HG03175 (cell line): ENCODE measurements at regions not wholly inside any gene's neighbourhood (a gene's known extent, or its start where the extent isn't known, plus 50 kb on each side); places are given as distances from the start of the nearest gene placed in this dataset.

Experiments
- ATAC-seq: cut with Tn5 transposase; IDR thresholded peaks from one replicate; pipeline ENCODE4 v1.9.1; 2021; ENCODE audit warnings: mild to moderate bottlenecking, moderate library complexity; ENCODE audit not compliant: unreplicated experiment

DNA sequence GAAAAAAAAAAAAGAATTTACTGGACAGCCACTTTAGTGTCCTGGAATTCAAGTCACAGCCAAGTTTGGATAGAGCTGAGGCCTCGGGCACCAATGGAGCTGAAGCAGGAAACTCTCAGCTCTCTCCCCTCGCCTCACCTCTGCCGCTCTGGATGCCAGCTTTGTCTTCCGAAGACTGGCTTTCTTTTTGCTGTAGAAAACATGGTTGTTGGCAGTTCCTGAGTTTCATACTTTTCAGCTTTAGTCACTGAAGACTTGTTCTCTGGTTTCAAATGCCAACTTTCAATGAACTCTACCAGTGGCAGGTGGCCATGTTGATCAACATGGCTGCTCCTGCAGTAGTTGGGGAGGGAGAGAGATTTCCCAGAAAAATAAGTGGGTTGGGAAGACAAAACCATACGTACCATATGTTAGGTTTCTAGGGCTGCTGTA is 142.2 kb downstream of the SNX18 start:
- ATAC-seq: no peak

DNA sequence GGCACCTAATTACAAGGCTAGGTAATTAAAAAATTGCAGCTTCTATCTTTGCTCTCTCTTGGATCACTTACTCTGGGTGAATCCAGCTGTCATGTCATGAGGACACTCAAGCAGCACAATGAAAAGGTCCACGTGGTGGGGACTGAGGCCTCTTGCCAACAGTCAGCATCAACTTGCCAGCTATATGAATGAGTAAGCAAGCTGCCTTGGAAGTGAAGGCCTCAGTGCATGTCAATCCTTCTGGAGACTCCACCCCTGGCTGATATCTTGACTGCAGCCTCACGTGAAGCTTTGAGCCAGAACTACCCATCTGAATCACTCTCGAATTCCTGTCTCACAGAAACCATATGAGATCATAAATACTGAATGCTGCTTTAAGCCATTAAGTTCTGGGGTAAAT is 140.5 kb downstream of the SNX18 start:
- ATAC-seq: no peak

DNA sequence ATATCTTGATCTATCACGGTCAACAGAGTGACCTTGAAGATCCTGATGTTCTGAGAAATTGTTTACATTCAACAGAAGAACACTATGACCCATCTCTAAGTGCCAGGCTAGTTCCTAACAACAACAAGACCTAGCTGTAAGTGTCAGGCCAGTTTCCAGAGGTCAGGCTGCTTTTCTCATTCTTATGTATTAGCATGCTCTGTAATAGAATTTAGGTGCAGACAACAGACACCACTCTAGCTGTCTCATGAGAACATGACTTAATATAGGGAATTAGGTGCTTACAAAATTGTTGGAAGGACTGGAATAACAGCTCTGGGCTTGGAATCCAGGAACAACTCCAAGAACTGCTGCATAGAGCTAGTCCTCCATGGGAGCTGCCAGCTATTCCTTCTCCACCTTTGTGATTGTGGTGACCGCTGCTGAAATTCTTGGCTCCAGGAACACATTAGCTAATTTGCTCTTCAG is 138.7 kb downstream of the SNX18 start:
- no peak for ATAC-seq

DNA sequence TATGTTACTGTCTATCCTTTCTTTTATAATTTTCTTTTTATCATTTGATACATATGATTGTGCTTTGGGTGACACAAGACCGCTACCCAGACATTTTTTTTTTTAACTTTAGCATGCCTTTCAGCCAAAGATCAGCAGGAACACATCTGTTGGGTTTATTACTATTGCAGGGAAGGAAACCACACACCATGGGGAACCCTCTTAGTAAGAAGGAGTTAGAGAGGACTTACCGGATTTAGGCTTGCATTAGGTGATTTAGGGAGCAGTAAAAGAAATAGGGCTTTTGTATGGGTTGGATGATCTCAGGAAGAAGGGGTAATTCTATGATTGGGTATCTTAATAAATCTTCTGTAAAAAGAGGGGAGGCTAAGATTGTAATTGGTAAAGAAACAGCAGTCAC is 138.2 kb downstream of the SNX18 start:
- no peak for ATAC-seq

DNA sequence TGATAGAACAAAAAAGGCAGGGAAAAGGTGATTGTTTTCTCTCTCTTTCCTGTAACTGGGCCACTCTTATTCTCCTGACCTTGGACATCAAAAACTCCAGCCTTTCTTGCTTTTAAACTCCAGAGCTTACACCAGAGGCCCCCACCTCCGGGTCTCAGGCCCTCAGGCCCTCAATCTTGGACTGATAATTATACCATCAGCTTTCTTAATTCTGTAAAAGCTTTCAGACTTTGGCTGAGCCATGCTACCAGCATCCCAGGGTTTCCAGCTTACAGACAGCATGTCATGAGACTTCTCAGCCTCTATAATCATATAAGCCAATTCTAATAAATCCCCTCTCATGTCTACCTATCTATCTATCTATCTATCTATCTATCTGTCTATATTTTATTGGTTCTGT is 137.7 kb downstream of the SNX18 start:
- no peak for ATAC-seq

DNA sequence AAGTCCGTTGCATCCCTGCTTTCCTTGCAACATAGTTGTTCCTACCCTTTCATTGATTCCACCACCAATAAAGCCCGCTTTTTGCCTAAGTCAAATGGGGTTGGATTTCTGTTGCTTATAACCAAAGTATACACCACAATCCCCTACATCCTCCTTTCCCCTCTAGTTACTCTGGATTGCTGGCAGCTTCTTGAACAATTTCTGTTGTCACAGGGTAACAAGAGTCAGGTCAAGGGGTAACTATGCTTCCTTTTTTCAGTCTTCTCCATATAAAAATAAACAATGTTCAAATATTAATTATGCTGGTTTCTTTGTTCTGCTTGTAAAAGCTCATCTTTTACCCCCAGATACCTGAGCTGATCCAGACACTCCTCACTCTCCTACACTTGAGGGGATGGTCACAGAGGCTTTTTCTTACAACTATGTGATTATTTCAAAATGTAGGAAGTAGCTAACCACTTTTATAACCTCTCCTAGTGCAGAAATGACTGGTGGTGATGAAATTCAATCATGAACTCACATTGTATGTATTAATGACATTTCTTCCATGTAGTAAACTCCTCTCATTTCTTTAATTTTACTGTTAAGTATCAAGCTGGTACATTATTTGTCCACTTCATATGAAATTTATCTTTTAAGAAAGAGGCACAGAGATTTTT is 136.5 kb downstream of the SNX18 start:
- ATAC-seq: no peak

DNA sequence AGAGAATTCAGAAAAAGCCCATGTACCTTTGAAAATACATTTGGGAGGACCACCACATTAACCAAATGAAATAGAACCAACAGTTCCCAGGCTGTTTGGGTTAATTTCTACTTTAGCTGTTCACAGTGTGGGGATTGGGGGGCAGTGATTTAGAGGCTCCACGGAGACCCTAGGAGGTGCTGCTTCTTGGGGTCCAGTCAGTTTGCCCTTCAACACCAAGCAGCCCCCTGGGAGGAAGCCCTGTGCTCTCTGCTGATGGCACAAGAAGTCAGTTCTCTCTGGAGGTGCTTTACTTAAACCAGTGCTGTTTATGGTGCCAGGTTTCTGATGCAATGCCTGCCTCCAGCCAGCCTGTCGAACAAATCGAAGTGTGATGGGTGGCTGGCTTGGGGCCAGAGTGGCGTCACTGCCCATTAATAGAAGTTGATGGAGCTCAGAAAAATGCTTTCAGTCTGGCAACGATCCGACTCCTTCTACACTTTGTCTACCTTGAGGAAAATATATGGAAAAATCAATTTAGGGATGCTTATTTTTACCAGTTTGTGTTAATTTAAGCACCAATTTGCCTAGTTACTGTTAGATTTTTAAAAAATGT is 134.0 kb downstream of the SNX18 start:
- no peak for ATAC-seq

DNA sequence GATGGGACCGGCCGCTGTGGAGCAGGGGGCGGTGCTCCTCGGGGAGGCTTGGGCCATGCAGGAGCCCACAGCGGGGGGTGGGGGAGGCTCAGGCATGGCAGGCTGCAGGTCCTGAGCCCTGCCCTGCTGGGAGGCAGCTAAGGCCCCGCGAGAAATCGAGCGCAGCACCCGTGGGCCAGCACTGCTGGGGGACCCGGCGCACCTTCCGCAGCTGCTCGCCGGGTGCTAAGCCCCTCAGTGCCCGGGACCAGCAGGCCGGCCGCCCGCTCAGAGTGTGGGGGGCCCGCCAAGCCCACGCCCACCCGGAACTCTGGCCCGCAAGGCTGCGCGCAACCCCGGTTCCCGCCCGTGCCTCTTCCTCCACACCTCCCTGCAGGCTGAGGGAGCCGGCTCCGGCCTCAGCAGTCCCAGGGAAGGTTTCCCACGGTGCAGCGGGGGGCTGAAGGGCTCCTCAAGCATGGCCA is 131.5 kb downstream of the SNX18 start:
- no peak for ATAC-seq

DNA sequence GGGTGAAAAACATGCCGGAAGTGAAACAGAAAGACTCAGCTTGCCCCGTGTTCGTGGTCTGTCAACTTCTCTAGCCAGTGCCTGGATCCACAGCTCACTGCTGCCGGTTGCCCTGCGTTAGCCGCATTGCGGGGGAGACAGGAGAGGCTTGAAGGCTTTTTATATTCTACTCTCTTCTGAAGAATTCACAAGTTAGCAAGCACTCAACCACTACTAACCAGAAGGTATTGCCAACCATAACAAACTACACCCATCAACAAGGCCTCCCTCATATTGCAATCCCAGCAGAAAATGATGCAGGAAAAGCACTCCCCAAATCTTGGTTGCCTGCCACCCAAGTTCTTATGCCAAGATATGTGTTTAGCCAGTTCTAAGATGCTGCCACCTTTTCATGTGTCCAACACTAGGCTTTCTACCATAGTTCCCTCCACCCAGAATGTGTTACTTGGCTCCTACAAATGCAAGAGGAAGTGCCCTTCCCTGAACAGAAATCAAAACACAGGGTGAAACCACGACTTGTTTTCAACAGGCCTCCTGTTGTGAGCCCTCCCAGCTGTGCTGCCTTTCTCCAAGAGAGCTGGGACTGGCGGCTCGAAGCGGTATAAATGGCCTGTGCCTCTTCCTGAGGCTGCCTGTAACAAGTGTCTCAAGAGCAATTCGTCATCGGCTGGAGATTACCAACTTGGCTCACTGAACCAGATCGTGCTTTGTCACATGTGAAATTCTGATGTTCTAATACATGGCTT is 129.0 kb downstream of the SNX18 start:
- ATAC-seq: peak; percentile 95

DNA sequence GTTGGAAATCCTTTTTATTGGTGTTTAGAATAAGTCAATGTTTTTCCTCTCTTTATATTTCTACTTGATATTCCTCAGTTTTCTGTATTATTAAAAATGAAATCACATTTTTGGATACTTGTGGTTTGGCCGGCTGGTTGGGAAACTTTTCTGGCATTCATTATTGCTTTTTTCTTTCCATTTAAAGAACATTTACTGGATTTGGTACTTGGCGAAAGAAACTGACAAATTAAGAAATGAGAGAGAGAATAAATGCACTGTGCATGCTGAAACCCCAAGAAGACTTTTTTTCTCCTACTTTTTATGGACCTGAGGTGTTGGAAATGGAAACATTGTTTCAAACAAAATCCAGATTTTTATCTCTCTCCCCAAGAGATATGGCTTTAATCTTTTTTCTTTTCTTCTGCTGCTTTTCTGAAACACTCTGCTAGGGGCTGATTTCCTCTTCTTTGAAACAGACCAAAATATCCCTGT is 128.4 kb downstream of the SNX18 start:
- no peak for ATAC-seq

DNA sequence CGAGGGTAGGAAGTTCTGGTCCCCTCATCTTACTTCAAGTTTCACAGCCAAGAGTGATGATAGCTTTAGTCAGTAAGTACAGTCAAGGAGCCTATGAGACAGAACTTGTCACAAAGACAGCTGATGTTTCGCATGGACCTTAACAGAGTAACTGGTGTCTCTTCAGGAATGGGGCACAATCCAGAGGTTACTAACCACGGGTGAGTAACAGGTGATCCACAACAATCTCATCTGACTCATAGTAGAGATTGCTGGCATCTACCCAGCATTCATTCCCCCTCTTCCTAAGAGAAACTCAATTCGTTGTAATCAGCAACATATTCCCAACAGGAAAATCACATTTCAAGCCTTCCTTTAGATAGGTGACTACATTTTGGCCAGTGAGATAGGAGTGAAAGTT is 126.7 kb downstream of the SNX18 start:
- ATAC-seq: no peak

DNA sequence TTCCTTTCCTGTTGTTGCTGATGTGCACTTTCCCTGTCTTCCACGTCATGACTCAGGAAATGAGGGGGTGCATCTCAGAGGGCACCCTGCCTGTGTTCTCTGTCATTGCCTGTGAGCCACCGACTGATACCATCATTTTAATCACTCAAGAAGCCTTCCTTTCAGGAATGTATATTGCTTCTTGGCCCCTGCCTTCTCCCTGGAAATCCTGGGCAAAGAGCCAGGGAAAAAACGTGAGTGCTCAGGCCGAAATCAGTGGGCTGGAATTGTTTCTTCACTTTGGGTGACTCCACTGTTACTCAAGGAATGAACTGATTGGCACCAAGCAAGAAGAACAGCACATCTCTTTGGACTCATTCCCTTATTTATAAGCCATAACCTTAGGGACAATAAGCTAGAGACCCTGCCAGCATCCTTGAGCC is 126.1 kb downstream of the SNX18 start:
- ATAC-seq: no peak

DNA sequence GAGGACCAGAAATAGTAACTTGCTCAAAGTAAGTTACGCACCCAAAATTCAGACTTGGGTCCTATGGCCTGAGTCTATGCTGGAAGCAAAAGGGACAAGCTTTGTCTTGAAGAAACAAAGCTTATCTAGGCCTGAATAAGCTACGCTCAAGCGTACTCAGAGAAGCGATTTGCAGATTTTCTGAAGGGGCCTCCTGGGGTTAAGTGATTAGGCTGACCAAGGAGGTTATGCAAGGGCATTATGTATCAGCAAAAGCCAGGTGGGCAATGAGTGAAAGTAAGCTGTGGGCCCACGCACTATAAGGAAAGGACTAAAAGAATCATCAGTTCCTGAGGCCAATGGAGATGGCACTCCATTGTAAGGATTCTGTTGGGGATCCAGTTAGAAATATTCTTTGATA is 122.1 kb downstream of the SNX18 start:
- no peak for ATAC-seq

DNA sequence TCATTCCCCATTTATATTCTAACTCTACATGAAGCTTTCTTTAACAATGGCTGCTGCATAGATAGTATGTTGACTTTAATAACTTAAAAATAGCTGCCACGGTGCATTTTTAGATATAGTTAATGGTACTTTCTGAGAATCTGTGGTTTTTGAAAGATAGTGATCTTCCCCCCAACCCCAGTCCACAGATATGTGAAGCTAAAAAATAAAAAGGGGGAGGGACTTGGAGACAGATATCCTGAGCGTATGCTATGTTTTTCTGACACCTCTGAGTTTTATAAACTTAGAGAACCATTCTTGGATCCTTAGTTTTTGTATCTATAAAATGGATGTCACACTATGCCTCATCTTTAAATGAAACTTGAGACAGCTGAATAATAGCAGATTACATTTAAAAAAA is 120.5 kb downstream of the SNX18 start:
- ATAC-seq: no peak

DNA sequence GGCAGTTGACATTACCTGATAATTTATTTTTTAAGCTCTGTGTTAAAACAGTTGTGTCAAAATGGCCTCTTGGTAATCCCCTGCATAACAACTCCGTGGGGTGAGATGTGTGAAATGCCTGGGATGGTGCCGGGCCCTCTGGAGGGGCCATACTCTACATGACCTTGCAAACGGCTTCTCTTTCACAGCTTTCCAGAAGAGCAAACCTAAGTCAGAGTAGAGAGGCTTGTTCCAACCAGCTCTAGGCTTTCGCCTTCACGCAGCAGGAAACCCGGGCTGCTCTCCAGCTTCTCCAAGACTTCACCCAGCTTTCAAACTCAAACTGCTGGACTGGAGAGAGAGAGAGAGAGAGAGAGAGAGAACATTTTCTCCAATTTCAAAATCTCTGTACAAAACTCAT is 120.1 kb downstream of the SNX18 start:
- ATAC-seq: no peak

DNA sequence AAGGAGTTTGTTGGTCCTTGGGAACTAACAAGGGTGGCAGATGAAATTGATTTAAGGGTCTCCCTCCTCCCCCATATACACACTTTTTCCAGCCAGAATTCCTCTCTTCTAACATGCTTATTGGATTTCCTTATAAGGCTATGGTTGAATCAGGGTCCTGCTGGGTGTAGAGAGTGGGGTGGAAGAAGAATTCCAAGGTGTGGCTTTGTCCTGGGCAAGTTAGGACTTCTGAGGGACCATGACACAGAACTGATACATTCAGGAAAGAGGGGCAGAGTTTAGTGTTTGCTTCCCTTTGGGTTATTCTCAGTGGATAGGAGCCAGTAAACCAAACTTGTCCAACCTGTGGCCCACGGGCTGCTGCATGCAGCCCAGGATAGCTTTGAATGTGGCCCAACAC is 116.5 kb downstream of the SNX18 start:
- ATAC-seq: no peak

DNA sequence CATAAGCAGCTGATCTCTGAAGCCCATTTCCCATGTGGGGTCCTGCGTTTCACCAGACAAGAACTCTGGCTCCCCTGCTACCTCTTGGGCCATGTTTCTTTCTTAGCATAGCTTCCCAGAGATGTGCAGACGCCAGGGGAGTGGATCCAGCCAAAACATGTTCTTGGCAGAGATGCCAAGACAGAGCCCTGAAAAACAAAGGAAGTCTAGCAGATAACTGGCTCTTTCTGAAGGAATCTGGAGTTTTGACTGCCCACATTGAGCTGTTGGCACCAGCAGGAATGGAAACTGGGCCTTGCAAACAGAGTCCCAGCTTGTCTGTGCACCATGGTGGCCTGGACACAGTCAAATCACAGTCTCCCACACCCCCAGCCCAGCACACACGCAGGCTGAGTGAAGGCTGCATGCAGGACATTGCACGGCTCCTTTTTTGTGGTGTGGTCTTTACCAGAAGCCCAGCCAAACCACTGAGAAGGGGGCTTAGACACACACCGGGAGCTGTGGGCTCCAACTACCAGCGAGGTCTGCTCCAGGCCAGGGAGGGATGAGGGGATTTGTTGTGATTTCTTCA is 114.7 kb downstream of the SNX18 start:
- ATAC-seq: no peak

DNA sequence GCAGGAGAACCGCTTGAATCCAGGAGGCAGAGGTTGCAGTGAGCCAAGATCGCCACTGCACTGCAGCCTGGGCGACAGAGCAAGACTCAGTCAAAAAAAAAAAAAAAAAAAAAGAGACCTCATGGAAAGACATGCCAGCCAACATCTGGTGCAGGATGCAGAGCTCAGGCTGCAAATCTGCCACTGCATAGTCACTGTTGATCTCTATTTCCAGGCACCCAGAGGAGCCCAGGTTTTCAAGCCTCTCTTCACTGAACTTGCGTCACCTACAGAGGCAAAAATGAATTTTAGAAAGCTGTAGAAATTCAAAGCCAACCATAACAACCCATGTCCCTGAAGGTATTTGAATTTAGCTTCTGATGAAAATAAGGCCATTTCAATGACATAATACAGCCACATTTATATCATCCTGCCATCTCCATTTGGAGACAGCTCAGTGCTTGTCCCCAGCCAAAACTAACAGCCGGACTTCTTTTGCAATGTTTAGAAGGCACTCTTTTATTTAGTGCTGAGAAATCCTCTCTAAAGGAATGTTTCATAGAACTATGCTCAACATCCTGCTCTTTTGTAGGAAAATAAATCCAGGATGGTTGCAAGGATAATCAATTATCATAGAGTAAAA is 113.3 kb downstream of the SNX18 start:
- ATAC-seq: no peak

DNA sequence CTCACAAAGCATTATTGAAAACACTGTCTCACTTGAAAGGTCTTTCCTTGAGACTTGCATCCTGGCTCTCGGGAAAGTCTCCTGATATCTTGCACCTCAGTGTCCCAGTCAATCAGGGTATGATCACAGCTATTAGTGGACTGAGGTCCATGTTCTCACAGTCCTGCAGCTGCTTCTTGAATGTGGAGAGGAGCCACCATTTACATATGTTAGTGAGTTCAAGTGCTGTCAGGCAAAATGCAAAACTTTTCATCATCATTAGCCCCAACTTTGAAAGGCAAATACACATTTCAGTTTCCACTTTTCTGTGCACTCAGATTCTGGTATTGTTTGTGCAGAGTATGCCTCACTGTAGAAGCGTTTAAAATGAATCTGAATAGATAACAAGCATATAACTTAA is 111.6 kb downstream of the SNX18 start:
- no peak for ATAC-seq

DNA sequence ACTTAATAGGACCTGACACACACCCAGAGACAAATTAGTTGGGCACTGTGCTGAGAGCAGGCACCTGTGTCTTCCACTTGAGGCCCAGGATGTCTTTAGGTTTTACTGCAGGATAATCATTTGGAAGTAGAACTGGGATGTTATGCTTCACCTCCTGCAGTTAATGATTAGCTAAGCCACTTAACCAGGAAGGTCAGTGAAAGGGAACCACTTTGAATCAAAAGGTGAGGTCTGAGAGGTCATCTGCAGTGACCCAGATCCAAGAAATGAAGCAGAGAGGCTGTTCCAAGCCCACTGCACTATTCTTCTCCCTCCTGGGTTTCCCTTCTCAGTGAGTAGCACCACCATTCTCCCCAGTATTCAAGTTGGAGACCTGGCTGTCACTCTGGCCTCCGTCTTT is 110.5 kb downstream of the SNX18 start:
- ATAC-seq: no peak

DNA sequence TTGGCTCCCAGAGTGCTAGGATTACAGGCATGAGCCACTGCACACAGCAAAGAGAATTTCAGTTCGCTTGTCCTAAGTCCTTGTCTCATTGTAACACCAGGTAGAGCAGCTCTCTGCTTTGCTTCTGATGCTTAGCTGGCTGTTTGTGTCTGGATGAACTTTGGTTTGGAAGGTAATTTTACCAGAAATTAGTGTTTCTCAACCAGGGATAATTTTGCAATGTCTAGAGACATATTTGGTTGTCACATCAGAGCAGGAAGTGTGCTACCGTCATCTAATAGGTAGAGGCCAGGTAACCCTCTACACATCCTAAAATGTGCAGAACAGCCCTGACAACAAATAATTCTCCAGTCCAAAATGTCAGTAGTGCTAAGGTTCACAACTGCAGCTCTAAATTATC is 108.8 kb downstream of the SNX18 start:
- ATAC-seq: no peak
